Breast epithelium (tissue), 4 donors: ENCODE measurements at regions not wholly inside any gene's neighbourhood (a gene's known extent, or its start where the extent isn't known, plus 50 kb on each side); places are given as distances from the start of the nearest gene placed in this dataset.

ENCODE experiments used
- DNase-seq, 2 donors: peaks; one replicate each; pipeline ENCODE4 v3.0.0-alpha.2; 2019; ENCODE audit warnings: low spot score in 2 of 2
- H3K27ac ChIP-seq, 2 donors: fragments of 200-600 bp; sonication (generic) in 1 of 2; one replicate each; pipeline ENCODE4 v1.5.1; 2016 to 2019; ENCODE audit warnings: mild to moderate bottlenecking in 1 of 2
- H3K27me3 ChIP-seq, 2 donors: fragments of 200-600 bp; sonication (generic) in 1 of 2; one replicate each; pipeline versions ENCODE4 v1.5.1 to v1.6.0; 2017 to 2019; ENCODE audit warnings: control low read depth in 1 of 2, mild to moderate bottlenecking in 1 of 2
- H3K36me3 ChIP-seq: fragments of 200-600 bp; one replicate; pipeline ENCODE4 v1.5.1; 2019
- H3K4me1 ChIP-seq, 2 donors: fragments of 200-600 bp; sonication (generic); one replicate each; pipeline ENCODE4 v1.5.1; 2016 to 2019; ENCODE audit warnings: control low read depth in 1 of 2
- H3K4me3 ChIP-seq, 3 donors: fragments of 200-600 bp; sonication (generic); 1 replicate in 2 of 3; 2 replicates in 1 of 3; pipeline ENCODE4 v1.5.1; 2016 to 2019; ENCODE audit warnings: mild to moderate bottlenecking in 3 of 3, moderate library complexity in 2 of 3
- H3K9me3 ChIP-seq, 2 donors: fragments of 200-600 bp; sonication (generic) in 1 of 2; one replicate each; pipeline ENCODE4 v1.5.1; 2016 to 2019; ENCODE audit warnings: control low read depth in 1 of 2
- POLR2A ChIP-seq: fragments of 450-650 bp; IDR thresholded peaks from one replicate; pipeline ENCODE4 v1.6.1; 2016; ENCODE audit warnings: antibody characterized with exemption, mild to moderate bottlenecking, moderate library complexity
- POLR2AphosphoS5 ChIP-seq, 3 donors: sonication (generic); formaldehyde crosslinking; IDR thresholded peaks; one replicate each; pipeline ENCODE4 v1.6.1; 2017; ENCODE audit warnings: antibody characterized with exemption in 3 of 3
- intact Hi-C: fragments of 100-400 bp; cut with DNase I; formaldehyde crosslinking; loops from one replicate; pipeline ENCODE4 v1.15.1; 2023; ENCODE audit warnings: low total_unique reads
- TF ChIP-seq, protein P1 (sequence below), 3 donors: fragments of 450-650 bp; IDR thresholded peaks; one replicate each; pipeline ENCODE4 v1.5.1; 2016 to 2017; ENCODE audit warnings: antibody characterized with exemption in 3 of 3, mild to moderate bottlenecking in 3 of 3, moderate library complexity in 3 of 3

DNA sequence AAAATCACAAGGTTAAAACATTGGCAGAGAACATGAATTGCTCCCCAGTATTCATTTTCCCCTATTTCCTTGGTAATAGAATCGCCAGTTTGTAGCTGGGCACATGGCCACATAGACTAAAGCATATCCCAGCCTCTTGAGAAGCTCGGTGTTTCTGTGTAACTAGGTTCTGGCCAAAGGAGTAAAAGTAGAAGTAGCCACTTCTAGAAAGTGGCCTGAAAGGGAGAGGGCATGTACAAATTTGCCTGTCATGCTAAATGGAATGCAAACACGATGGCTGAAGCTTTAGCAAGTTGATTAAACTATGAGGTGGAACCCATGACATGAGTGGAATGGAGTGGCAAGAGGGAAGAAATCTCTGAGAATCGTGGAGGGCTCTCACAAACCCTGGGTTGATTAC lies 173.7 kb upstream of the EGLN3 start:
- Histone ChIP-seq H3K27me3 (no peaks in the 10 kb centered on the region), H3K4me1 (no peaks in the 10 kb centered on the region), H3K36me3 (no peaks in the 10 kb centered on the region), H3K4me3 (no peak overlapping the region), H3K27ac (no peak overlapping the region), H3K9me3 (no peaks in the 10 kb centered on the region)
- DNase-seq = no peak
- intact Hi-C loops = no loop called here
- TF ChIP-seq POLR2A = no peak
- TF ChIP-seq POLR2AphosphoS5 (IDR thresholded peaks at IDR 0.05) = no peak
- TF ChIP-seq, protein P1, sequence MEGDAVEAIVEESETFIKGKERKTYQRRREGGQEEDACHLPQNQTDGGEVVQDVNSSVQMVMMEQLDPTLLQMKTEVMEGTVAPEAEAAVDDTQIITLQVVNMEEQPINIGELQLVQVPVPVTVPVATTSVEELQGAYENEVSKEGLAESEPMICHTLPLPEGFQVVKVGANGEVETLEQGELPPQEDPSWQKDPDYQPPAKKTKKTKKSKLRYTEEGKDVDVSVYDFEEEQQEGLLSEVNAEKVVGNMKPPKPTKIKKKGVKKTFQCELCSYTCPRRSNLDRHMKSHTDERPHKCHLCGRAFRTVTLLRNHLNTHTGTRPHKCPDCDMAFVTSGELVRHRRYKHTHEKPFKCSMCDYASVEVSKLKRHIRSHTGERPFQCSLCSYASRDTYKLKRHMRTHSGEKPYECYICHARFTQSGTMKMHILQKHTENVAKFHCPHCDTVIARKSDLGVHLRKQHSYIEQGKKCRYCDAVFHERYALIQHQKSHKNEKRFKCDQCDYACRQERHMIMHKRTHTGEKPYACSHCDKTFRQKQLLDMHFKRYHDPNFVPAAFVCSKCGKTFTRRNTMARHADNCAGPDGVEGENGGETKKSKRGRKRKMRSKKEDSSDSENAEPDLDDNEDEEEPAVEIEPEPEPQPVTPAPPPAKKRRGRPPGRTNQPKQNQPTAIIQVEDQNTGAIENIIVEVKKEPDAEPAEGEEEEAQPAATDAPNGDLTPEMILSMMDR (IDR thresholded peaks at IDR 0.05) = no peak

DNA sequence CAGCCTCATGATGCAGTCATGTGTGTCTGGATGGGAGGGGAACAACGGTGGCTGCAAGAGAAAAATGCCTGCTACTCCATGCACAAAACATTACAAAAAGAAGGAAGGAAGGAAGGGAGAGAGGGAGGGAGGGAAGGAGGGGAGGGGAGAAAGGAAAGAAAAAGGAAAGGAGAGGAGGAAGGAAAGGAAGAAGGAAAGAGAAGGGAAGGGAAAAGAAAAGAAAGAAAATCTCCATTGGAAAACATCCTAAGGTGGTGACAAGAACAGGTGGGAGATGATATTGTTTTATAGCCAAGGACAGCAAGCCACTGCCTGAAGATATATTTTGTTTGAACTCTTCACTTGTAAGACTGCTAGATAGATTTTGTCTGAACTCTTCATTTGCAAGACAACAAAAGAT lies 171.8 kb upstream of the EGLN3 start:
- no peak for DNase-seq
- TF ChIP-seq POLR2AphosphoS5 (IDR thresholded peaks at IDR 0.05) = no peak
- TF ChIP-seq, protein P1 (IDR thresholded peaks at IDR 0.05) = no peak
- TF ChIP-seq POLR2A = no peak
- no peaks in the 10 kb centered on the region for H3K4me1 ChIP-seq
- no peak overlapping the region for H3K27ac ChIP-seq
- H3K36me3 ChIP-seq = no peaks in the 10 kb centered on the region
- H3K27me3 ChIP-seq = no peaks in the 10 kb centered on the region
- intact Hi-C loops = no loop called here
- H3K9me3 ChIP-seq = no peaks in the 10 kb centered on the region
- no peak overlapping the region for H3K4me3 ChIP-seq

DNA sequence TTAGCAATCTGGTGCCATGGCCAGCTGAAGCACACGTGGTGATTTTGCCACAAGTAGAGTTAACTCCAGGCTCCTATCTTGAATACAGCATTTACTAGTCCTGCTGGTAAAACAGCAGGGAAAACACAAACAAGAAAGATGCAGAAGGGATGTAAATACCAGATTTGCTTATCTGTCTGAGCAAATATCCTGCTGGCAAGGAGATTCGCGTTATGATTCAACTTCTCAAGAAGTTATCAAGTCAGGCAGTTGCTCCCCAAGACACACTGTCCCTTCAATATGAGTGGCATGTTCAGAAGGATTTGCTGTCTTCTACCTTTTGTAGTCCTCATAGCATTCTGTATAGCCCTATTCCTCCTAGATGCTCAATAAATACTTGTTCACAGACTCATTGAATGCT lies 171.2 kb upstream of the EGLN3 start:
- H3K4me3 ChIP-seq = no peak overlapping the region
- TF ChIP-seq POLR2A = no peak
- TF ChIP-seq, protein P1 (IDR thresholded peaks at IDR 0.05) = no peak
- no peak for TF ChIP-seq POLR2AphosphoS5 (IDR thresholded peaks at IDR 0.05)
- no peaks in the 10 kb centered on the region for H3K27me3 ChIP-seq
- no peak overlapping the region for H3K27ac ChIP-seq
- no peaks in the 10 kb centered on the region for H3K9me3 ChIP-seq
- no peak for DNase-seq
- intact Hi-C loops = no loop called here
- H3K4me1 ChIP-seq = no peaks in the 10 kb centered on the region
- no peaks in the 10 kb centered on the region for H3K36me3 ChIP-seq

GRCh38 chr14:34120185-34120977 lies 169.5 kb upstream of the EGLN3 start:
- no peak for DNase-seq
- intact Hi-C loops = no loop called here
- no peaks in the 10 kb centered on the region for H3K27me3 ChIP-seq
- no peaks in the 10 kb centered on the region for H3K9me3 ChIP-seq
- H3K36me3 ChIP-seq = no peaks in the 10 kb centered on the region
- no peak for TF ChIP-seq POLR2AphosphoS5 (IDR thresholded peaks at IDR 0.05)
- no peak for TF ChIP-seq POLR2A
- TF ChIP-seq, protein P1 (IDR thresholded peaks at IDR 0.05) = no peak
- H3K4me3 ChIP-seq = no peak overlapping the region
- no peak overlapping the region for H3K27ac ChIP-seq
- no peaks in the 10 kb centered on the region for H3K4me1 ChIP-seq

GRCh38 chr14:34119107-34119858 lies 168.4 kb upstream of the EGLN3 start:
- TF ChIP-seq POLR2AphosphoS5 (IDR thresholded peaks at IDR 0.05) (no peak), POLR2A (no peak)
- H3K4me1 ChIP-seq = no peaks in the 10 kb centered on the region
- intact Hi-C loops = no loop called here
- H3K27me3 ChIP-seq = no peaks in the 10 kb centered on the region
- no peaks in the 10 kb centered on the region for H3K9me3 ChIP-seq
- no peak overlapping the region for H3K27ac ChIP-seq
- no peak overlapping the region for H3K4me3 ChIP-seq
- H3K36me3 ChIP-seq = no peaks in the 10 kb centered on the region
- DNase-seq = no peak
